H1 (cell line): ENCODE measurements at regions not wholly inside any gene's neighbourhood (a gene's known extent, or its start where the extent isn't known, plus 50 kb on each side); places are given as distances from the start of the nearest gene placed in this dataset.

Source experiments
- BACH1 ChIP-seq: IDR thresholded peaks from 2 replicates; pipeline ENCODE4 v1.6.1; 2012; ENCODE audit warnings: low read length, improper control_type of control experiment
- BCL11A ChIP-seq, 2 experiments: IDR thresholded peaks; one replicate each; pipeline ENCODE4 v1.6.1; 2011; ENCODE audit warnings: low read depth in 2 of 2, low read length in 2 of 2, mild to moderate bottlenecking in 2 of 2
- CHD7 ChIP-seq: fragments of 300-600 bp; sonication (generic); IDR thresholded peaks from 2 replicates; pipeline ENCODE4 v1.7.1; 2012; ENCODE audit warnings: low read length, moderate library complexity, mild to moderate bottlenecking, inconsistent platforms; ENCODE audit not compliant: insufficient replicate concordance
- CTCF ChIP-seq, 3 experiments: IDR thresholded peaks; 1 replicate in 2 of 3; 2 replicates in 1 of 3; pipeline versions ENCODE4 v1.5.1 to v1.6.1; 2011; ENCODE audit warnings: low read length in 3 of 3, mild to moderate bottlenecking in 3 of 3, inconsistent platforms in 2 of 3, low read depth in 1 of 3, moderate library complexity in 1 of 3; ENCODE audit not compliant: insufficient read depth in 1 of 3; ENCODE audit errors: control extremely low read depth in 1 of 3
- E2F6 ChIP-seq: IDR thresholded peaks from 2 replicates; pipeline ENCODE4 v1.6.1; 2012; ENCODE audit warnings: inconsistent platforms
- KDM5A ChIP-seq: fragments of 200-600 bp; IDR thresholded peaks from 2 replicates; pipeline ENCODE4 v1.7.1; 2012; ENCODE audit warnings: mild to moderate bottlenecking, low read length, inconsistent platforms, mixed read lengths
- POLR2AphosphoS5 ChIP-seq: IDR thresholded peaks from 2 replicates; pipeline ENCODE4 v1.6.1; 2011; ENCODE audit warnings: low read depth, low read length
- RAD21 ChIP-seq, 2 experiments: IDR thresholded peaks in 1 of 2; conservative IDR thresholded peaks in 1 of 2; 2 replicates each; pipeline ENCODE4 v1.6.1; 2011; ENCODE audit warnings: low read depth in 2 of 2, low read length in 2 of 2, improper control_type of control experiment in 1 of 2, inconsistent platforms in 1 of 2, mild to moderate bottlenecking in 1 of 2, moderate library complexity in 1 of 2

GRCh38 chrX:18051690-18052089, 169.0 kb downstream of the BEND2 start (continued):
- no peak for TF ChIP-seq CHD7
- TF ChIP-seq E2F6: no peak
- TF ChIP-seq POLR2AphosphoS5: no peak
- no peak for TF ChIP-seq KDM5A
- no peak for TF ChIP-seq BCL11A (IDR thresholded peaks at IDR 0.05; ENCODE audit: low read depth in 2 of 2, low read length in 2 of 2)
- TF ChIP-seq RAD21 (IDR thresholded peaks at IDR 0.05 in 1 of 2, conservative IDR thresholded peaks at IDR 0.05 in 1 of 2; ENCODE audit: low read depth in 2 of 2, low read length in 2 of 2): no peak
- no peak for TF ChIP-seq BACH1
- no peak for TF ChIP-seq CTCF (IDR thresholded peaks at IDR 0.05; ENCODE audit: control extremely low read depth in 1 of 3, insufficient read depth in 1 of 3, low read depth in 1 of 3, low read length in 3 of 3)
